Neural cell (in vitro differentiated cells): ENCODE measurements at regions not wholly inside any gene's neighbourhood (a gene's known extent, or its start where the extent isn't known, plus 50 kb on each side); places are given as distances from the start of the nearest gene placed in this dataset.

Experiments
- CTCF ChIP-seq: fragments of 450-650 bp; IDR thresholded peaks from 2 replicates; pipeline ENCODE4 v1.5.1; 2014; ENCODE audit warnings: antibody characterized with exemption, mild to moderate bottlenecking, moderate library complexity; ENCODE audit not compliant: poor library complexity, severe bottlenecking
- EP300 ChIP-seq: fragments of 450-650 bp; conservative IDR thresholded peaks from 2 replicates; pipeline ENCODE4 v1.6.1; 2014; ENCODE audit warnings: antibody characterized with exemption, mild to moderate bottlenecking, moderate library complexity; ENCODE audit not compliant: poor library complexity, severe bottlenecking
- EZH2 ChIP-seq: fragments of 200-600, 300-800 bp; shearing (Covaris generic), sonication (generic); IDR thresholded peaks from 2 replicates; pipeline ENCODE4 v1.6.1; 2014; ENCODE audit warnings: antibody characterized with exemption, low read length, borderline replicate concordance, mild to moderate bottlenecking; ENCODE audit not compliant: insufficient read depth, poor library complexity, severe bottlenecking
- POLR2AphosphoS5 ChIP-seq: IDR thresholded peaks from 2 replicates; pipeline ENCODE4 v1.6.1; 2012
- RAD21 ChIP-seq: fragments of 450-650 bp; conservative IDR thresholded peaks from 2 replicates; pipeline ENCODE4 v1.6.1; 2014; ENCODE audit warnings: antibody characterized with exemption, mild to moderate bottlenecking, moderate library complexity
- REST ChIP-seq: IDR thresholded peaks from 2 replicates; pipeline ENCODE4 v1.6.1; 2012; ENCODE audit warnings: borderline replicate concordance
- SMC3 ChIP-seq: fragments of 450-650 bp; conservative IDR thresholded peaks from 2 replicates; pipeline ENCODE4 v1.6.1; 2014; ENCODE audit warnings: antibody characterized with exemption, mild to moderate bottlenecking, moderate library complexity; ENCODE audit not compliant: poor library complexity

- TF ChIP-seq REST (no peak), CTCF (no peak), EZH2 (no peak), EP300 (peak; percentile 95), SMC3 (peak; percentile 36), RAD21 (no peak), POLR2AphosphoS5 (peak; percentile 95)
Observed at GRCh38 chr9:30504502-30504905, 1879.9 kb upstream of the ACO1 start.
